HepG2 (cell line): ENCODE measurements at regions not wholly inside any gene's neighbourhood (a gene's known extent, or its start where the extent isn't known, plus 50 kb on each side); places are given as distances from the start of the nearest gene placed in this dataset.

Experiments used
- ATAC-seq: fragments of 200-7000 bp; cut with Tn5 transposase; 3 replicates; pipeline ENCODE4 v1.9.1; 2020; ENCODE audit warnings: mild to moderate bottlenecking, moderate library complexity
- BruUV-seq: library from RNA; stranded (reverse); fragments of 400-500 nt; replicated peaks from 2 replicates; lab custom pipeline; 2021; lab: Mats Ljungman, UMichigan
- CTCF ChIA-PET: fragments of 300-600 bp; formaldehyde crosslinking; extraction: SDS; loops from one replicate; lab custom pipeline; 2021; ENCODE audit warnings: low total read pairs, inconsistent platforms, low intra/inter-chr PET ratio; lab: Yijun Ruan, JAX
- POLR2A ChIA-PET: fragments of 350-600 bp; sonication (Branson Sonifier 250); formaldehyde crosslinking; loops from one replicate; lab custom pipeline; 2020; ENCODE audit warnings: antibody characterized with exemption, inconsistent platforms; lab: Yijun Ruan, JAX
- DNase-seq: peaks from one replicate; pipeline ENCODE4 v3.0.0-alpha.2; 2015; ENCODE audit warnings: low spot score
- FAIRE-seq: peaks from 3 replicates; lab custom pipeline; 2011; peaks lifted over from hg19 to GRCh38; lab: Jason Lieb, UNC
- H2AFZ ChIP-seq: one replicate; pipeline ENCODE4 v1.6.1; 2011; ENCODE audit warnings: low read length, inconsistent platforms
- H3K27ac ChIP-seq: fragments of 300-600 bp; 3 replicates; pipeline ENCODE4 v1.8.0; 2011; ENCODE audit warnings: mixed run types, mild to moderate bottlenecking, mixed read lengths, low read length, inconsistent platforms; ENCODE audit not compliant: insufficient read depth; ENCODE audit errors: extremely low read length
- H3K27me3 ChIP-seq, 2 experiments: fragments of 200-600 bp in 1 of 2; 2 replicates in 1 of 2; 3 replicates in 1 of 2; pipeline versions ENCODE4 v1.6.0 to v1.8.0; 2011; ENCODE audit warnings: low read length in 2 of 2, mild to moderate bottlenecking in 2 of 2, moderate library complexity in 2 of 2, inconsistent platforms in 1 of 2; ENCODE audit not compliant: insufficient read depth in 2 of 2, control insufficient read depth in 1 of 2
- H3K36me3 ChIP-seq, 2 experiments: fragments of 200-600 bp in 1 of 2; replicated peaks in 1 of 2; 2 replicates in 1 of 2; 3 replicates in 1 of 2; pipeline versions ENCODE4 v1.5.1 to v1.8.0; 2011; ENCODE audit warnings: low read length in 2 of 2, inconsistent platforms in 1 of 2; ENCODE audit not compliant: insufficient read depth in 2 of 2, control insufficient read depth in 1 of 2
- H3K4me1 ChIP-seq: 2 replicates; pipeline ENCODE4 v1.5.1; 2012; ENCODE audit warnings: low read length, inconsistent platforms; ENCODE audit not compliant: insufficient read depth
- H3K4me2 ChIP-seq: 2 replicates; pipeline ENCODE4 v1.6.0; 2011; ENCODE audit warnings: low read depth, low read length, inconsistent platforms
- H3K4me3 ChIP-seq, 3 experiments: fragments of 200-600 bp in 1 of 3; sonication (generic), shearing (Covaris generic) in 1 of 3; replicated peaks in 1 of 3; 2 replicates each; pipeline ENCODE4 v1.5.1; 2011 to 2016; ENCODE audit warnings: low read length in 3 of 3, inconsistent platforms in 2 of 3, low read depth in 2 of 3, mild to moderate bottlenecking in 2 of 3, control low read depth in 1 of 3, mixed read lengths in 1 of 3; ENCODE audit not compliant: insufficient read depth in 1 of 3
- H3K79me2 ChIP-seq: one replicate; pipeline ENCODE4 v1.6.1; 2011; ENCODE audit warnings: low read length, inconsistent platforms; ENCODE audit not compliant: insufficient read depth
- H3K9ac ChIP-seq: 2 replicates; pipeline ENCODE4 v1.6.0; 2011; ENCODE audit warnings: mild to moderate bottlenecking, low read depth, low read length, inconsistent platforms; ENCODE audit not compliant: insufficient read depth
- H3K9me3 ChIP-seq: 2 replicates; pipeline ENCODE4 v1.5.1; 2012; ENCODE audit warnings: mild to moderate bottlenecking, low read length
- H4K20me1 ChIP-seq: 2 replicates; pipeline ENCODE4 v1.6.0; 2011; ENCODE audit warnings: inconsistent platforms, mild to moderate bottlenecking, low read length, moderate library complexity; ENCODE audit not compliant: insufficient read depth
- MXD4 ChIP-seq: IDR thresholded peaks from 2 replicates; pipeline ENCODE4 v1.6.1; 2016; ENCODE audit warnings: mild to moderate bottlenecking, missing biosample characterization, missing genetic modification reagents
- NAIF1 ChIP-seq: sonication (generic); formaldehyde crosslinking; IDR thresholded peaks from 2 replicates; pipeline ENCODE4 v1.5.0; 2020; ENCODE audit warnings: mild to moderate bottlenecking, missing genetic modification reagents, borderline replicate concordance
- TBL1XR1 ChIP-seq: fragments of 150-350 bp; IDR thresholded peaks from 2 replicates; pipeline ENCODE4 v1.6.1; 2014; ENCODE audit warnings: borderline replicate concordance, low read length; ENCODE audit not compliant: partially characterized antibody
- ZFAT ChIP-seq: sonication (generic); formaldehyde crosslinking; conservative IDR thresholded peaks from 2 replicates; pipeline ENCODE4 v1.8.1; 2023; ENCODE audit warnings: missing genetic modification reagents, inconsistent platforms
- ZNF329 ChIP-seq: sonication (generic); formaldehyde crosslinking; IDR thresholded peaks from 2 replicates; pipeline ENCODE4 v1.9.0; 2021; ENCODE audit warnings: low read depth, mild to moderate bottlenecking, missing genetic modification reagents
- WGBS: methylation state at CpG from one replicate; pipeline ENCODE4 v1.1.6; 2017; ENCODE audit warnings: low lambda C conversion rate; 5-methylcytosine and 5-hydroxymethylcytosine counted together
- in situ Hi-C: cut with HindIII; loops from 2 replicates; pipeline ENCODE4 v1.10.0; 2017; ENCODE audit warnings: low pct_unique_long_range_greater_than_20kb; ENCODE audit not compliant: extremely low pct_ligation_motif_present
- intact Hi-C: fragments of 100-400 bp; cut with micrococcal nuclease; formaldehyde crosslinking; loops from one replicate; pipeline ENCODE4 v1.10.0; 2022; ENCODE audit not compliant: unreplicated experiment
- TF ChIP-seq, protein P1 (sequence below): sonication (generic); formaldehyde crosslinking; IDR thresholded peaks from 2 replicates; pipeline ENCODE4 v1.8.0; 2022; ENCODE audit warnings: mild to moderate bottlenecking, missing genetic modification reagents, moderate library complexity
- TF ChIP-seq, protein P2 (sequence below): sonication (generic); formaldehyde crosslinking; IDR thresholded peaks from 2 replicates; pipeline ENCODE4 v1.4.0; 2020; ENCODE audit warnings: missing genetic modification reagents
- TF ChIP-seq, protein P3 (sequence below): sonication (generic); formaldehyde crosslinking; IDR thresholded peaks from 2 replicates; pipeline ENCODE4 v1.9.0; 2022; ENCODE audit warnings: missing genetic modification reagents, mild to moderate bottlenecking, borderline replicate concordance

DNA sequence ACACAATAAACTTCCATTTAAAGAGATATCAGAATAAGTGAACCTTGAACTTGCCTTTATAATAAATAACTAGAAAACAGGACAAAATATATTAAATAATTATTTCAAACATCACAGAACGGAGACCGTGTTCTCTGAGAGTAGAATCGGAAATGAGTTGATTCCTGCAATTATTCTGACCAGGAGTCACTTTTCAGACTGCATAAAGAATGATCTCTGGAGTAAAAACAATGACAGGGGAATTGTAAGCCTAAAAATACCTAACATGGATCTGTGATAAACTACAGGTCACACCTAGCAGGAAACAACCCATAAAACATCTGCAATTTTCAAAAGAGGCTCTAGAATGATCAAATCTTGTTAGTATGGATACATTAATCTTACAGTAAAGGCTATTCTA lies 577.5 kb upstream of the SORCS1 start:
- WGBS, result 0% methylated on average over 3 of the region's 3 CpGs
- H3K9ac ChIP-seq, result no peak overlapping the region
- intact Hi-C loops (no loop called here), in situ Hi-C loops (no loop called here)
- H3K4me1 ChIP-seq, result no peaks in the 10 kb centered on the region
- H3K27me3 ChIP-seq, result no peaks in the 10 kb centered on the region
- ATAC-seq (no peak), DNase-seq (no peak), FAIRE-seq (no peak)
- POLR2A ChIA-PET, result no interaction called here
- H3K27ac ChIP-seq, result no peak overlapping the region
- CTCF ChIA-PET, result no interaction called here
- no peaks in the 10 kb centered on the region for H3K36me3 ChIP-seq
- H3K79me2 ChIP-seq, result no peaks in the 10 kb centered on the region
- peaks cover 85% of the 10 kb centered on the region for H3K9me3 ChIP-seq
- TF ChIP-seq TBL1XR1, result no peak
- TF ChIP-seq, protein P1, sequence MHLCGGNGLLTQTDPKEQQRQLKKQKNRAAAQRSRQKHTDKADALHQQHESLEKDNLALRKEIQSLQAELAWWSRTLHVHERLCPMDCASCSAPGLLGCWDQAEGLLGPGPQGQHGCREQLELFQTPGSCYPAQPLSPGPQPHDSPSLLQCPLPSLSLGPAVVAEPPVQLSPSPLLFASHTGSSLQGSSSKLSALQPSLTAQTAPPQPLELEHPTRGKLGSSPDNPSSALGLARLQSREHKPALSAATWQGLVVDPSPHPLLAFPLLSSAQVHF (CRISPR knock-in tag), result no peak
- TF ChIP-seq, protein P2, sequence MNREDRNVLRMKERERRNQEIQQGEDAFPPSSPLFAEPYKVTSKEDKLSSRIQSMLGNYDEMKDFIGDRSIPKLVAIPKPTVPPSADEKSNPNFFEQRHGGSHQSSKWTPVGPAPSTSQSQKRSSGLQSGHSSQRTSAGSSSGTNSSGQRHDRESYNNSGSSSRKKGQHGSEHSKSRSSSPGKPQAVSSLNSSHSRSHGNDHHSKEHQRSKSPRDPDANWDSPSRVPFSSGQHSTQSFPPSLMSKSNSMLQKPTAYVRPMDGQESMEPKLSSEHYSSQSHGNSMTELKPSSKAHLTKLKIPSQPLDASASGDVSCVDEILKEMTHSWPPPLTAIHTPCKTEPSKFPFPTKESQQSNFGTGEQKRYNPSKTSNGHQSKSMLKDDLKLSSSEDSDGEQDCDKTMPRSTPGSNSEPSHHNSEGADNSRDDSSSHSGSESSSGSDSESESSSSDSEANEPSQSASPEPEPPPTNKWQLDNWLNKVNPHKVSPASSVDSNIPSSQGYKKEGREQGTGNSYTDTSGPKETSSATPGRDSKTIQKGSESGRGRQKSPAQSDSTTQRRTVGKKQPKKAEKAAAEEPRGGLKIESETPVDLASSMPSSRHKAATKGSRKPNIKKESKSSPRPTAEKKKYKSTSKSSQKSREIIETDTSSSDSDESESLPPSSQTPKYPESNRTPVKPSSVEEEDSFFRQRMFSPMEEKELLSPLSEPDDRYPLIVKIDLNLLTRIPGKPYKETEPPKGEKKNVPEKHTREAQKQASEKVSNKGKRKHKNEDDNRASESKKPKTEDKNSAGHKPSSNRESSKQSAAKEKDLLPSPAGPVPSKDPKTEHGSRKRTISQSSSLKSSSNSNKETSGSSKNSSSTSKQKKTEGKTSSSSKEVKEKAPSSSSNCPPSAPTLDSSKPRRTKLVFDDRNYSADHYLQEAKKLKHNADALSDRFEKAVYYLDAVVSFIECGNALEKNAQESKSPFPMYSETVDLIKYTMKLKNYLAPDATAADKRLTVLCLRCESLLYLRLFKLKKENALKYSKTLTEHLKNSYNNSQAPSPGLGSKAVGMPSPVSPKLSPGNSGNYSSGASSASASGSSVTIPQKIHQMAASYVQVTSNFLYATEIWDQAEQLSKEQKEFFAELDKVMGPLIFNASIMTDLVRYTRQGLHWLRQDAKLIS (CRISPR knock-in tag), result no peak
- TF ChIP-seq, protein P3, sequence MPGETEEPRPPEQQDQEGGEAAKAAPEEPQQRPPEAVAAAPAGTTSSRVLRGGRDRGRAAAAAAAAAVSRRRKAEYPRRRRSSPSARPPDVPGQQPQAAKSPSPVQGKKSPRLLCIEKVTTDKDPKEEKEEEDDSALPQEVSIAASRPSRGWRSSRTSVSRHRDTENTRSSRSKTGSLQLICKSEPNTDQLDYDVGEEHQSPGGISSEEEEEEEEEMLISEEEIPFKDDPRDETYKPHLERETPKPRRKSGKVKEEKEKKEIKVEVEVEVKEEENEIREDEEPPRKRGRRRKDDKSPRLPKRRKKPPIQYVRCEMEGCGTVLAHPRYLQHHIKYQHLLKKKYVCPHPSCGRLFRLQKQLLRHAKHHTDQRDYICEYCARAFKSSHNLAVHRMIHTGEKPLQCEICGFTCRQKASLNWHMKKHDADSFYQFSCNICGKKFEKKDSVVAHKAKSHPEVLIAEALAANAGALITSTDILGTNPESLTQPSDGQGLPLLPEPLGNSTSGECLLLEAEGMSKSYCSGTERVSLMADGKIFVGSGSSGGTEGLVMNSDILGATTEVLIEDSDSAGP, result no peak
- no peak for TF ChIP-seq NAIF1 (CRISPR knock-in tag)
- TF ChIP-seq ZFAT (CRISPR knock-in tag), result no peak
- TF ChIP-seq MXD4 (CRISPR knock-in tag), result no peak
- no peak for TF ChIP-seq ZNF329 (CRISPR knock-in tag)
- H2AFZ ChIP-seq, result no peak overlapping the region
- H3K4me2 ChIP-seq, result no peak overlapping the region
- H3K4me3 ChIP-seq, result no peak overlapping the region
- no peaks in the 10 kb centered on the region for H4K20me1 ChIP-seq
- no TSS peak for BruUV-seq
